NCI-H69 (cell line): ENCODE measurements at regions not wholly inside any gene's neighbourhood (a gene's known extent, or its start where the extent isn't known, plus 50 kb on each side); places are given as distances from the start of the nearest gene placed in this dataset.
A peak's percentile ranks its signal among the peaks of the same experiment; 100 is the strongest.

Experiments
- DNase-seq: peaks from one replicate; lab custom pipeline; 2025; lab: John Stamatoyannopoulos, UW

- DNase-seq: no peak
Measured at GRCh38 chr15:94099574-94099960, 131.8 kb upstream of the MCTP2 start.

- no peak for DNase-seq
Measured at GRCh38 chr15:94098921-94099573, 132.3 kb upstream of the MCTP2 start.

GRCh38 chr15:94097552-94097951 is 133.8 kb upstream of the MCTP2 start:
- DNase-seq: no peak

- no peak for DNase-seq
Measured at GRCh38 chr15:94094310-94094709, 137.1 kb upstream of the MCTP2 start.

DNA sequence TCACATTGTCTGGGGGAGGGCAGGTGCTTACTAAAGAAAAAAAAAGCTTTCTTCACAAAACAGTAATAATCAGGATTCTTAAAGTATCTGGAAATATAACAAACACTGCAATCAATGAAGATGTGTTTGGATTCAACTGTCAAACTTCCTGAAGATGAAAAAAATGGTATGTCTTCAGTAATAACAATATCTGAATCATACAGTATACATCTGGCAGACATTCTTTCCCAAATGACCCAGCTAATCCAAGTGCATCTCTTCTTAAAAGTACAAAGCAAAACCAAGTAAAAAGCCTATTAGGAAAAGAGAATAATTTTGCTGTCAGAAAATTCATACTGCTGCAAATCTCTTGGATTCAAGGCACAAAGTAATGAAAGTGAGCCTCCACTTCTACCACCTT is 145.0 kb upstream of the MCTP2 start:
- DNase-seq: no peak

DNA sequence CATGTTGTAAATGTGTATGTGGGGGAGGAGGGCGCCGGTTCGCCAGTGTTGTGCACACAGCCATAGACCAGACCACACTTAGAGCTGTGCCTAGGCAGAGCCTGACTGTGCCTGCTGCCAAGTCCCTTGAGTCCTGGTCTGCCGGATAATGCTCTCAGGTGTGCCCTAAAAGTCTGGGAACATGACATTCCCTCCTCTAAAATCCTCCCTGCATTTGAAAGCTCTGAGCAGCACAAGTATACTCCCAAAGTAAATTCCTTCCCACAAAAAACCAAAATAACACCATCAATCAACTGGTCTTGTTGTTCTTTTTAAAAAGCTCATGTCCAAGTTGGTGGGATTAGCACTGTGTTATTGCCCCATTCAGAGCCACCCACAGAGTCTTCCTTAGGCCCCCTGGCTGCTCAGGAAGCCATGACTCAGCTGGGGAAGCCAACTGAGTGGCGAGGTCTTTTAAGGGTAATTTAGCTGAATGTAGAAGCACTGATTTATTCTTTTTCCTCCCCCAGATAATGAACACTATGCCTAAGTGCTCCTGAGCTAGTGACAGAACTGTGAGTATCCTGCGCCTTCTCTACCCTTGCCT is 147.8 kb upstream of the MCTP2 start:
- DNase-seq: peak; percentile 55

DNA sequence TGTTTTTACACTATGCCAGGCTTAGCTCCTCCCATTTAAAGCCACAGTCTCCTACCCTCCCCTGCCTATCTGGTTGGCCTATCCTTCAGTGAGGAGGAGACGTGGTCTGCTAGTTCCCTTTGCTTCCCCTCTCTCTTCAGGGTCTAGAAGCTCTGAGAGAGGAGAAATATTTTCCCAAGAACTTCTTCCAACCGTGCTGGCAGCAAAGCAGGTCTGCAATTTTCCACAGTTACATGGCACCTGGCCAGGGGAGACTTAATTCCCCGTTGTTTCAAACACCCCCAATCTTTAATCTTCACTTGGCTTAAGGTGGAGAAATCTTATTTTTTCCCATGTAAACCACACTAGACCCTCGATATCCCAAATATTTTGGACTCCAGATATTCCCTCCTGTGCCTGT is 149.5 kb upstream of the MCTP2 start:
- peak; percentile 3 for DNase-seq

DNA sequence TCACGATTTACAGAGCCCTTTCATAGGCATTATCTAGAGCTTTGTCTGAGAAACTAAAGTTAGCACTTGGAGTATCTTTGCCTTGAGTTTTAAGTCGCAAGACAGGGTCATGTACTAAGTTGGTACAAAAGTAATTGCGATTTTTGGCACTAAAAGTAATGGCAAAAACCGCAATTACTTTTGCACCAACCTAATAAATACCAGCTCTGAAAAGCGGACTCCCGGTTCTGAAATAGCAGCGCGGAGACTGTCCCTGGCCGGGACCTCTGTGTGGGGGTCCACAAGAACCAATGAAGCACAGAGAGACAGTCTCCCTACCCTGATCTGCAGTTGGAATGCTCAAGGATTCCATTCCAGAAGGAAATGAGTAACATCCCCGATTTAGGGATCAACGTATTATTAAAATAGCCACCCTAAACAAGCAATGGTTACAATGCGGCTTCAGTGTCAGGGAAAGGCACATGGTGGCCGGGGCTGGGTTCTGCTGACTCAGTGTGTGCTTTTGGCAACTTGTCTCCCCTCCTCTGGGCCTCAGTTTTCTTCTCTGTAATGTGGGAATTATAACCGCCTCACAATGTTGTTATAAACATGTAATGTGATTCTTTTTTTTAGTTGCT is 150.3 kb upstream of the MCTP2 start:
- DNase-seq: no peak

DNA sequence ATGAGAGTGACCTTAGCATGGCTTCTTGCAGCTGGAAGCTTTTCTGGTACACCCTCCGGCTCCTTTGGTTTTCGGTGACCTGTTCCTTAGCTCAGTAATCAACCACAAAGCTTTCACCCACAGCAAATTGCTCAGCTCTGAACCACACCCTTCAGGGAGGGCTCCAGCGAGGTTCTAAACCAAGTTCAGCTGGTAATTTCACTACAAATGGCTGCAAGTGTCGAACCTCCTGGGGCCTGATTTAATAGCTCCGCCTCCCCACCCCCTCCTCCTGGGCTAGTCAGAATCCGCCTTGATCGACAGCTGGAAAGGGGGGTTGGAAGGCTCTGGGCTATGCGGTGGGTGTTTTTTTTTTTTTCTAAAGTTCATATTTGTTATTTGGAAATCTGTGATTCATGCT is 150.9 kb upstream of the MCTP2 start:
- peak; percentile 85 for DNase-seq

GRCh38 chr15:94079968-94080367 is 151.4 kb upstream of the MCTP2 start:
- DNase-seq: no peak

- no peak for DNase-seq
Measured at GRCh38 chr15:94079459-94079858, 151.9 kb upstream of the MCTP2 start.

GRCh38 chr15:94077938-94078337 is 153.4 kb upstream of the MCTP2 start:
- peak; percentile 43 for DNase-seq

DNA sequence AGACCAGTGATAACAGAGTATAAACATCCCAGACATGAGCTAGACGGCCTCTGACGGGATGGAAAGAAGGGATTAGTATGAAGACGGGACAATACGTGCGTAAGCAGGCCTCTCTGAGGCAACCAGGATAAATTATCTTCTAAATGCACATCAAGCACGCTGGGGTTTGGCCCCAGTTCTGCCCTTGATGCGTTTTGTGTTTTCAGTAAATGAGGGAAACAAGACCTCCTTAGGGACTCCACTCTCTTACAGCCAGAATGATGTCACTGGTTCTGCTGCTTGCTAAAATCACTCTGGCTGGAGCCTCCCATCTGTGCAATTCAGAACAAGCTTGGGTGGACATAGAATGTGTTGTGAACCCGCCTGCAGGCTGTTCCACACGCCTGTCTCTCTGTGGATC is 156.0 kb upstream of the MCTP2 start:
- peak; percentile 75 for DNase-seq

DNA sequence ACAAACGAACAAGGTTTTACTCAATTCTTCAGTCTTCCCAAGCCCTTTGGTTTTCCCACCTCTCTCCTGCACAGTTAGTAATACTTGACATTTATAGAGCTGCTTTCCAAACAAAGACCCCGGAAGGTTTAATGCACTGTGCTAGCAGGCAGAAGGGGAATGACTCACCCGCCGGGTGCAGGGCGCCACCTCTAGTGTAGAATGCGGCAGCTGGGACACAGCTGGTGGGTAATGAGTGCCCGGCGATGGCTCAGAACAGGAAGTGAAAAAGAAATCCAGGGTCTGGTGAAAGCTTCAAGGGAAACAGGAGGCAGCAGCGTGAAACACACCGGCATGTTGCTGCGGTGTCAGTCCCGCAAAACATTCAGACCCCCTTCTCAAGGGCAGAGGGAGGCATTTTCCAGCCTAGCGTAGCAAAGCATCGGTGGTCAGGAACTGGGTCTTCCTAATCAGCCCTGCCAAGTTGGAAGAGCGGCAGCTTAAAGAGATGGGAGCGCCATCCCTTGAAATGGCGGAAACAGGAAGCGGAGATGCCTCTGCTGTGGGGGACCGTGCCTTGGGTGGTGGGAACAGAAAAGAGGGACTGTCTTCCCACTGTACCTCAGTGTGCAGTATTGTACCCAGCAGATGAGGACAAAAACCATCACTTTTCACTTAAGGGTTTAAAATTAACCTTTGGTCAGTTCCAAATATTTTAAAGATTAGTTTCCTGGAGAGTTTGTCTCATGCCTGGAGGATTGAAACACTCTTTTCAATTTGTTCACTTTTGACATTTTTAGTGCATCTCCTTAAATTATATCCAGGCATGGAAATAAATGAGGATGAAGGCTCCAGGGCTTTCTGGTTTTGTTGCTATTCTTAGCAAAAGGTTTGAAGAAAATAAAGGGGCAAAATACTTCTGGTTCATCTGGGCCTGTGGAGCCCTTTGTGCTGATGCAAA is 160.7 kb upstream of the MCTP2 start:
- peak; percentile 92 for DNase-seq

- peak; percentile 14 for DNase-seq
Measured at GRCh38 chr15:94069844-94070243, 161.5 kb upstream of the MCTP2 start.

GRCh38 chr15:94066811-94067210 is 164.6 kb upstream of the MCTP2 start:
- DNase-seq: no peak

GRCh38 chr15:94066046-94066445 is 165.3 kb upstream of the MCTP2 start:
- no peak for DNase-seq

GRCh38 chr15:94064676-94065313 is 166.6 kb upstream of the MCTP2 start:
- DNase-seq: no peak

GRCh38 chr15:94061041-94061440 is 170.3 kb upstream of the MCTP2 start:
- no peak for DNase-seq

DNA sequence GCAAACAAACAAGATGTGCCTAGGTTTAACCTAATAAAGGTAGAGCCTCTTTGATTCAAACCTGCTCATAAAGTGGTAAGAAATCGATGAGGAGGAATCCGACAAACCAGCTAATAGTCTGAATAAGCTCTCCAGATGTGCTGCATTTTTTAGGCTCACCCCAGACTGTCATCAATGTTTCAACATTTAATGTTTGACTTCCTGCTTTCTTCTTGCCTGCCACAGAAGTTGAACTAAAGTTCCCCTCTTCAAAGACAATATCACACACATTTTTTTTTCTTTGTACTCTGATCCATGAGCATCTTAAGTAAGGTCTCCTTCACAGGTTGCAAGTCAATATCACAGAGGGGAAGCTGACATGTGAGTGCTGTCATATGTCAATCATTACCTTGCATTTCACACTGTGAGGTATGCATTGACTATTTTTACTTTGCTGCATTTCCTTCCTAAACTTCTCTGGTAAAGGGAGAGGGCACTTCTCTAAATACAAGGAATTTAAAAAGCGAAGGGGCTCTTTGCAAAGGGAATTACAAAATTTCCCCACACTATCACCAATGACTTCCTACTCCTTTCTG is 172.3 kb upstream of the MCTP2 start:
- DNase-seq: no peak

GRCh38 chr15:94057305-94057704 is 174.1 kb upstream of the MCTP2 start:
- no peak for DNase-seq

- DNase-seq: no peak
Measured at GRCh38 chr15:94056314-94056713, 175.0 kb upstream of the MCTP2 start.
